ENCODE measurements at regions not wholly inside any gene's neighbourhood (a gene's known extent, or its start where the extent isn't known, plus 50 kb on each side); places are given as distances from the start of the nearest gene placed in this dataset.

DNA sequence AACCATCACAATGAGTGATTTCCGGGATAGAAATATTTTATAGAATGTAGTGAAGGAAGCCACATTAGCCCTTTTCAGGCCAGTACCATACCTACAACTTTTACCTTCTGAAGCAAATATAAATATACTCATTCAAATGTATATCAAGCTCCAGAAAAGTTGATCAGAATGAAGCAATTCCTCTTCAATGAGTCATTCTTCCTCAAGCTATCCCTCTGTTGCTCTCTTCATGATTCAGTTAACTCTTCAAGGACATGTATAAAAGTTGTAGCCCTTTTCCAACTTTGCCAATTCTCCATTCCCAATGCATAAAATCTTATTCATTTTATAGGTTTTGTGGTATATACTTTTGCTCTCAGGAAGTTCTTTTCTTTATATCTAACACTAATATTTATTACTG, 242.1 kb upstream of the RGPD4 start:
- DNase-seq, result no peak

DNA sequence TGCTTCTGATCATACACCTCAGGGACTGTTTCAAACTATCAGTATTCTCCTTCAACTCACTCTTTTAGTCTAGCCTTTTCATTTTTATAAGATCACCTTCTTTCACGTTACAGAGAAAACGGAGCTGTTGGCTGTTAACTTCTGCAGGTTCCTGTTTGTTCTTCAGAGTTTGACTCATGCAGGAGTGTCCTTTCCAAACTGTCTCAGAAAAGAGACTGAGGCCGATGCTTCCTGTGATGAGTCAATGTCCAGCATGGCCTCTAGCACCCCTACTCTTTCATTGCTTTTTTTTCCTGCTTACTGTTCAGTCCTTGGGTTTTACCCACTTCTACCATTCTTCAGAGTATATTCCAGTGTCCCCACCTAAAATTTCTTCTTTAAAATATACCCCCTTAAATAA, 240.8 kb upstream of the RGPD4 start:
- no peak for DNase-seq

DNA sequence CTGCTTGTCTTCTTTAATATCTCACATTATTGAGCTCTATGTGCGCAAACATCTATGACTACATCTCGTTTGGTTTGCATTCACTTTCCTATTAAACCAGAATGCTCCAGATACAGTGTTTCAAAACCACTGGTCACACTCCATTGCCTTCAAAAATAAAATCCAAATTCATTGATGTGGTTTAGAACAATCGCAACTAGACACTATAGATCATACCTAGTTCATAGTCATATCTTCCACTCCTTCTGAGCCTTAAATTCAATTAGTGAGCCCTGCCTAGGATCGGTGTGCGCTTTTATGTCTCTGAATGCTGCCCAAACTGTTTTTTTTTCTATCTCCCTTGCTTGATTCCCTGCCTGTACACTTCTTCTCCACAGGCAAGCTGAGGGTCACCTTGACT, 238.5 kb upstream of the RGPD4 start:
- DNase-seq, result no peak

DNA sequence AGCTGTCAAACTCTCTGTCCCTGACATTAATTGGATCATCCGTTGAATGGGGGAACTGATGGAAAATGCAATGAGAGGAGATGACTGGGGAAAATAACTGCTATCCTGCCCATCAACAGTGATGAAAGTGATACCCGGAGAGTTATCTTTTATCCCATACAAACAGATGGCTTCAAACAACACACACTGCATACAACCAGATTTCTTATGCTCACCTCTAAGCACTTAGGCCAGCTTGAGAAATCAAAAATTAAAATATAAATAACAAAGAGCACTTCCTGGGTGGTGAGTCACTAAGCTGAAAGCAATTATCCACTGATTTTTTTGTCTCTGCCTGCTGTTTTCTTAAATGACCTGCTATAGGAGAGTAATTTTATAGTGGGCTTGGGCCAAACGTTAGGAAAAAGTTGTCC, 237.6 kb upstream of the RGPD4 start:
- DNase-seq, result peak; percentile 6

DNA sequence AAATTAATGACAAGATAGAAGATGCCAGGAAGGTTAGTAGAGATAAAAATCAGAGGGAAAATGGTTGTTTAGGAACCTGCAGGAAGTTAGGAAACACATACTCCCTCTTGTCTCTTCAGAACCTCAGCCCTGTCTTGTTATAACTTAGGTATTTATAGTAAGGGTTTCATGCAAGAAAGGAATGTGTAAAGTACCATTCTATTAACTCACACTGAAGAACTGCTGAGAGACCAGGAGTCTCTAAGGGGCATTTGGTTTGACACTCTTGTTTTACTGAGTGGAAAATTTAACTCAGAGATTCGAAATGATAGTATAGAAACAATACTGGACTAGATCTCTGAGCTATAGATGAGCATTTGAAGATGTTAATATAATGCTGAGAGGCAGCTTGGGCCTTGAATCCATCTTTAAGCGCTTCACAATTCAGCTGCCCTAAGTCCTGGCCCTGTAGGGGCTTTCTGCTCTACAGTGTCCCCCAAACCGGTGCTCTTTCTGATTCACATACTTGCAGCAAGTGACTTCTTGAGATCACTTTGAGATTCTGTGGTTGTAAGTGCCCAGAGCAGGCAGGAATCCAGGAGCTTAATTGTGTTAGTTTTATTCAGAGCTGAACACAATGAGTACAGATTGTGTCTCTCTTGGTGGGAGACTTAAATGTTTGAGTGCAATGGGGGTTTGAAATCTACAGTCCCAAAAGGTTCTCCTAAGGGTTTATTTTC, 235.0 kb upstream of the RGPD4 start:
- DNase-seq, result no peak

DNA sequence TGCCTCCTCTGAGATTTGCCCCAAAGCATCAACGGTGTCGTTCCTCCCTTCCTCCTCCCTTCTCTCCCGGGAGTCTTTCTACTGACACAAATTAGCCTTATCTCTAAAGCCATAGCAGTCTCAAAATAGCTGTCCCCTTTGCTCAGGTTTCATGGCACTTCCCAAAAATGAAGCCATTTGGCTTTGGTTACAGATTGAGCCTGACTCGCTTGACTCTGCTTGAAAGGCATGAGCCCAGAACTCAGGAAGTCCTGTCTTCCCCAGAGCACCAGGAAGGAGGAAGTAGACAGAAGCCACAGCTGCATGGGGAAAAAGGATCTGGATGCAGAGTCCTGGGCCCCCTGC, 234.4 kb upstream of the RGPD4 start:
- no peak for DNase-seq

DNA sequence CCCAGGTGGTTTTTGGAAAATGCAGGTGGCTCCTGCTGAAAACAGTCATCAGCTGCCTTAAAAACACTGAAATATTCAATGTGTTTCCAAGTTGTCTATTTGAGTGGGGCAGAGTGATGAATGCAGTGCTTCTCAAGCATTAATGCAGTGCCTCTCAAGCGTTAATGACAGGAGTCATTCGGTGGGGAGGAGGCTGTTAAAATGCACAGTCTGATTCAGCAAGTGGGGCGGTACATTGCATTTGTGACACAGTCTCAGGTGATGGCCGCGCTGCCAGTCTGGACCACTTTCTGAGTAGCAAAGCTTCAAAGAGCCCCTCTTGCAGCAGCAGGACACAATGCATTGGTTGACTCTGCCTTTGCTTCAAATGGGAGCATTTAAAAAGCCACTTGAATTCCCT, 231.4 kb upstream of the RGPD4 start:
- DNase-seq, result no peak

DNA sequence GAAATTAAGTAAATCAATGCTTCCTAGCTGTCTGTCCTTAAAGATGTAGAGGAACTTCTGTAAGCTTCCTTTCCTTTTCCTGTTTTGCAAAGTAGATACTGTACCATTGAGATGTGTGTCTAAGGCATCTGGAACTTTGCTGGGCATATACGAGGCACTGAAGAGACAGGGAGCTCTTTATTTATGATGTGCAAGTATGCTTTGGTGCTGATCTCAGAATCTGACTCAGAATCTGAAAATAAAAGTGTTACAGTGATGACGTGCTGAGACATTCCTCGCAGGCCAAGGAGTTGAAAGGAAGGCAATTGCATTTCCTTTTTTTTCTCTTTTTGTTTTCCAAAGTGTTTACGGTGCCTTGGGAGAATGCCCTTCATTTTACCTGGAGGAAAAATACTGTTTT, 230.9 kb upstream of the RGPD4 start:
- no peak for DNase-seq

DNA sequence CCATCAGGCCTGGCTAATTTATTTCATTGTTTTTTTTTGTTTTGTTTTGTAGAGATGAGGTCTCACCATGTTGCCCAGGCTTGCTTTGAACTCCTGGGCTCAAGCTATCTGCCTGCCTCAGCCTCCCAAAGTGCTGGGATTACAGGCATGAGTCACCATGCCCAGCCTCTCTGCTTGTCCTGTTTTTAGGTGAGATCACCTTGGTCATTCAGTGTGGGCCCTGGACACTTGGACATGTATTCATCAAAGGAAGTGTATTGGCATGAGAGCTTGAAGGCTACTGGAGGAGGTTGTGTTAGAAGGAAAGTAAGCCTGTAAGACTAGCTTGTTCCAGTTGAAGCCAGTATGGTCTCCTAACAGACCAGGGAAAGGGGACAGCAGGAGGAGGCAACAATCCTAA, 229.2 kb upstream of the RGPD4 start:
- DNase-seq, result no peak

DNA sequence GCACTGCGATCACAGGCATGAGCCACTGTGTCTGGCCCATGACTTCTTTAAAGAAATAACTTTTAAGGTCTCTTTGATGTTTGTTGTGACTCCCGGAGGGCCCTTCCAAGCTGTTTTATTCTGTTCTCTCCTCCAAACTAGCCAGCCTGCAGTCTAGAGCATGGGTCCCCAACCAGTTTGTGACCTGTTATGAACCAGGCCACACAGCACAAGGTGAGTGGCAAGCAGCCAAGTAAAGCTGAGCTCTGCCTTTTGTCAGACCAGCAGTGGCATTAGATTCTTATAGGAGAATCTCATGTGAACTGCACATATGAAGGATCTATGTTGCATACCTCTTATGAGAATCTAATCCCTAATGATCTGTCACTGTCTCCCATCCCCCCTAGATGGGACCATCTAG, 223.9 kb upstream of the RGPD4 start:
- DNase-seq, result no peak

DNA sequence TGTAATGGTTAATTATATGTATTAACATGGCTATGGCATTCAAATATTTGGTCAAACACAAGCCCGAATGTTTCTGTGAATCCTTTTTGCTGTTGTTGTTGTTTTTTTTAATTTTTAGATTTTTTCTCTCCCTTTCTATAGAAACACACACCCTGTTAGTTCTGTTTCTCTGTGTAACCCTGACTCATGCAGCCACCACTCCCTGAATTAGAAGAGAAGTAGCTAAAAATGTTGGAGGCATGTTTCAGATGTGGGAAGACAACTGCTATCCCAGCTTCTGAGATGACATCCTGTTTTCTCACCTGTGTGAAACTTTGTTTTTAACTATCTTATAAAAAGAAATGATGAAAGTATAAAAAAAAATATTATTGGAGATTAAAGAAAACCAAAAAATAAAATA, 219.6 kb upstream of the RGPD4 start:
- no peak for DNase-seq

DNA sequence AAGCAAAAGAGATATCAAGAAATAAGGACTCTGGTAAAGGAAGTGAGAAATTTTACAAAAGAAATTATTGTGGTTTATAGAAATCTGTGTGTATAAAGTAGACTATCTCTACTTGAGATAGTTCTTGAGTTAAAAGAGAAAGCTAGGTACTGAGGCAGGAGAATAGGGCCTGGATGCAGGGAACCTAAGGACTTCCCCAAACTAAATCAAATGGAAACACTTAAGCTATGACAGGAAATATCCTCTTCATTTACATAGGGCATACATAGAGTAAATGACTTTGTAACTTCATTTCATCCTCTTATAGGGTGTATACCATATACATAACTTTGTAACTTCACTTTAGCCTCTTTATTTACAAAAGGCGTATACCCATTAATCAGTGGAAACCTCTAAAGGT, 219.2 kb upstream of the RGPD4 start:
- no peak for DNase-seq

DNA sequence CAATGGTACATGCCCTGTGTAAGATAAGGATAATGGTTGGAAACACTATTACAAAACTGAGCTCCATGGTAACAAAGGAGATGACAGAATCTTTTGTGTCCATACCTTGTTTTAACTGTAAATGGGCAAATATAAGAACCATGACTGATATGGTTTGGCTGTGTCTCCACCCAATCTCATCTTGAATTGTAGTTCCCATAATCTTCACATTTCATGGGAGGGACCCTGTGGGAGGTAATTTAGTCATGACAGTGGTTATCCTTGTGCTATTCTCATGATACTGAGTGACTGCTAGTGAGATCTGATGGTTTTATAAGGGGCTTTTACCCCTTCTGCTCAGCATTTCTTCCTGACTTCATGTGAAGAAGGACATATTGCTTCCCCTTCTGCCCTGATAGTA, 211.7 kb upstream of the RGPD4 start:
- no peak for DNase-seq

DNA sequence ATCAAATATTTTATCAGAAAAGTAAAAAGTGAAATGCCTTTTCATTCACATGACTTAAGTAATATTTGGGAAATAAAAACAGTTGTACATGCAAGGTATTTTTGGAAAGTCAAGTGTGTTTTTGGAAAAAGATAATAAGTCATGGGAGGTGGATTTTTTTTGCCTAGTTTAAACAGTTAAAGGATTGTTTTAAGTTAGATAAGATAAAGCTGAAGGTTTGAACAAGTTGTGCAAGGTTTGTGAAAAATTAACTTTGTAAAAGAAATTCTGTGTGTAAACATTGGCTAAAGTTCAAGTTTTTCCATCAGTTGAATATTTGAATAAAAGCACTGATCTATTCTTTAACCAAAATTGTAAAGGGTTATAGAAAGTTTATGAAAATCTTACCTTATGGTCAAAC, 207.9 kb upstream of the RGPD4 start:
- no peak for DNase-seq

DNA sequence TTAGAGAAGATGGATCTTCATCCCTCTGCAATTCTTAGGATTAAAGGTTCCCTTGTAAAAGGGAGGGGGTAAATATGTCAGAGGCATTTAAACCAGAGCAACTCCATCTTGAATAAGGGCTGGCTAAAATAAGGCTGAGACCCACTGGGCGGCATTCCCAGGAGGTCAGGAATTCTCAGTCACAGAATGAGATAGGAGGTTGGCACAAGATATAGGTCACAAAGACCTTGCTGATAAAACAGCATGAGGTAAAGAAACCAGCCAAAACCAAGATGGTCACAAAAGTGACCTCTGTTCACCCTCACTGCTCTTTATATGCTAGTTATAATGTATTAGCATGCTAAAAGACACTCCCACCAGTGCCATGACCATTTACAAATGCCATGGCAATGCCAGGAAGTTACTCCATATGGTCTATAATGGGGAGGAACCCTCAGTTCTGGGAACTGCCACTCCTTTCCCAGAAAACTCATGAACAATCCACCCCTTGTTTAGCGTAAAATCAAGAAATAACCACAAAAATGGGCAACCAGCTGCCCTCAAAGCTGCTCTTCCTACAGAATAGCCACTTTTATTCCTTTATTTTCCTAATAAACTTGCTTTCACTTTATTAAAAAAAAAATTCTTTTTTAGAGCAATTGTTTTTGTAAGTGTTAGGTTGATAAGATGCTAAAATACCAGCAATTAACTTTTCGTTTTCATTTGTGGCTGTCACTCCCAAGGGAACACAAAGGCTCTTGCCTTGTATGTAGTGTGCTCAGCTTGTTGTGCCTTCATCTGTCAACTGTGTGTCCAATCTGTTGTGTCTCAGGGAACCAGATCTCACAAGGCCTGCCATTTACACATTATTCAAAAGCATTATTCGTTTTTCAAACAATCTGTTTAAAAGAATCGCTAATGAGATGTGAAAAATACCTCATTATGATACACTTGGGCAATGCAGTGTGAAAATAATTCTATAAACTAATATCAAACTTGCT, 205.2 kb upstream of the RGPD4 start:
- no peak for DNase-seq

DNA sequence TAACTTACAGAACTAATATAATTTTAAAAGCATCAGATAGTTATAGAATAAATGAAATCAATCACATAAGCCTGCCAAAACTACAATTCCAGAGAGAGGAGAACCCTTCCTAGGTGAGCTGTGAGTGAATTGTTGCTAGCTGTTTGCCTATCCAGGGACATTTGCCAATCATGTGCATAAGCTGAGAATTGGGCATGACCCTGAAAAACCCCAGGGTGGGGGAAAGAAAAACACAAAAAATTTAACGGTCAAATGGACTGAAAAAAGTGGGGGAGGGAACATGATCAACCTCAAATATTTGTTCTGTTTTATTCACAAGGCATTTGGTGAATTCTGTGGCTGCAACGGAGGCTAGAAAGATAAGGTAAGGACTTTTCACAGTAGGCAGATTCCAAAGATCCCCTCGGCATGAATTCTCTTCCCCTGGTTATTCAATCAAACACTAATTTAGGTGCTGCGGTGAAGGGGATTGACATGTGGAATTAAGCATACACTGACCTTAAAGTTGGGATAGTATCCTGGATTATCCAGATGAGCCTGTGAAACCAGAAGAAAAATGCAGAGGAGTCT, 203.9 kb upstream of the RGPD4 start:
- no peak for DNase-seq

DNA sequence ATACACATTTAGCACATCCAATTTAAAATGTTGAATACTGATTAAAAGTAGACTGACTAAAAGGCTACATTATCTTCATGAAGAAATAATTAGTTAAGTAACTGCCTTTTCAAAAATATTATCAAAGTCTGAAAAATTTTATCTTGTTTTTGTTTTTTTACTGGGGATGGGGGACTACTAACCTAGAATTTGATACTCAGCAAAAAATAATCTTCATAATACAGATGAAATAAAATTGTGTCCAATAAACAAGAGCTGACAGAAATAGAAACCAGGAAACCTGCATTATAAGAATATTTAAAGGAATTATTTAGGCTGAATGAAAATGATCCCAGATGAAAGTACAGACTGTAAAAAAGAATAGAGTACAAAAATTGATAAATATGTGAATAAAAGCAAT, 200.7 kb upstream of the RGPD4 start:
- DNase-seq, result no peak

DNA sequence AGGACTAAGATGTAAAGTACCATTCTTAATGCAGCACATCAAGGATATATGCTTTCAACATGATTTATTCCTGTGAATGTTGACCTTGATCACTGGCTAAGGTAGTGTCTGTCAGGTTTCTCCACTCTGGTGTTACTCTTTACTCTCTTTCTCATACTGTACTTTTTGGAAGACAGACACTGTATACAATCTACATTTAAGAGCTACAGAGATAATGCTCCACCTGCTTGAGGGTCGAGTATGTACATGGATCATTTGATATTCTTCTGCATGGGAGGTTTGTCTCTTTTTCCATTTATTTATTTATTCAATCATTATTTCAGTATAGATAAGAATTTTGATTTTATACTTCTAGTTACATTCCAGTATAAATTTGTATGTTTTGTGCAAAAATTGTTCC, 199.5 kb upstream of the RGPD4 start:
- DNase-seq, result no peak

DNA sequence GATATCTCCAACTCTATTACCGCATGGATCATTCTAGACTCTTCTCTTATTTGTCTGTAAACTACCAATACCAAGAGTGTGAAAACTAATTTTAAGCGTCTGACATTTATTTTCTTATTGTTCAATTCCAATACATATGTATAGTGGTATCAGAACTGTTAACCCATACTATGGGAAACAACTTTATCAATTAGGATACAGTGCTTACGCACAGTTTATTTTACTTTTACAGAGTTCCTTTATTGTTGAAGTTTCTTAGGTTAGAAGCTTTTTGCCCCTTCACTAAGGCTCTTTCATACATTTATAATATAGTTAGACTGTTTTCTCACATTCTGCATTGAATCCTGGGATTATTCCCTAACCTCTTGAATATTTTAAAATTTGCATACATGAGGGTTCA, 198.8 kb upstream of the RGPD4 start:
- DNase-seq, result no peak

DNA sequence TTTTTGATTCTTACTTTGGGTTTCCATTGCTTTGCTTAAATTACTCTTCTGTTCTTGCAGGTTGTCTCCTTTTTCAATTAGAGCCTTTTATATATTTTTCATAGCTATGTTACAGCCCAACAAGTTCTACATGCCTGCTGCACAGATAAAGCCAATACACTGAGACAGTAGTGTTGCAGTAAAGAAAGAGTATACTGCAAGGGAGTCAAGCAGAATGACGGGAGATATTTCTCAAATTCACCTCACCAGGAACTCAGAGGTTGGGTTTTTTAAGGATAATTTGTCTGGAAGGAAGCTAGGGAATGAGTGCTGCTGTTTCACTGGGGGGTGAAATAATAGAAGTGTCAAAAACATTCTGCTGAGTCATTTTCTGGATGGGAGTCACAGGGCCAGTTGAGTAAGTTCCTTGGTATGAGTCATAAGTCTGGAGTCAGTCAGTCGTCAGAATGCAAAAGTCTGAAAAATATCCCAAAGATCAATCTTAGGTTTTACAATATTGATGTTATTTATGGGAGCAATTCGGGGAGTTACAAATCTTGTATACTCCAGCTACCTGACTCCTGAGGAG, 193.0 kb upstream of the RGPD4 start:
- DNase-seq, result no peak

DNA sequence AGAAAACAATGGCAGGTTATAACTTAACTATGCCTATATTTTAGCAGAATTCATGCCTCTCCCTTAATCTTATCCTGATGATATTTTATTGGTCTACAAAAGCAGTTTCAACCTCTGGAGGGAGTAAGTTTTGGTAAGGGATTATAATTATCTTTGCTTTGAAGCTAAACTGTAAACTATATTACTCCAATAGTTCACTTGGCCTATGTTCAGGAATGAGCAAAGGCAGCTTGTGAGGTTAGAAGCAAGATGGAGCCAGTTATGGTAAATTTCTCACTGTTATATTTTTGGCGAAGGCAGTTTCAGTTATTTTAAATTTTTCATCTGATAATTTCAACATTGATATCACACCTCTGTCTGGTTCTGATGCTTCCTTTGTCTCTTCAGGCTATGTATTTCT, 192.5 kb upstream of the RGPD4 start:
- DNase-seq, result no peak

DNA sequence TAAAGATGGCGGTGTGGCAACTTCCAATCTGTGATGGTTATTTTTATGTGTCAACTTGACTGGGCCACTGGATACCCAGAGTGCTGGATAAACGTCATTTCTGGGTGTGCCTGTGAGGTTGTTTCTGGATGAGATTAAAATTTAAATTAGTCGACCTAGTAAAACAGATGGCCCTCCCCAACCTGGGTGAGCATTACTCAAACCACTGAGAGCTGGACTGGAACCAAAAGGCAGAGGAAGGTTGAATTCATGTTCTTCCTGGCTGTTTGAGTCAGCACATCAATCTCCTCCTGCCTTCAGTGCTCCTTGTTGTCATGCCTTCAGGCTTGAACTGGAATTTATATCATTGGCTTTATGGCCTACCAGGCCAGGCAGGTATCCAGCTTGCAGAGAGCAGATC, 190.8 kb upstream of the RGPD4 start:
- no peak for DNase-seq

DNA sequence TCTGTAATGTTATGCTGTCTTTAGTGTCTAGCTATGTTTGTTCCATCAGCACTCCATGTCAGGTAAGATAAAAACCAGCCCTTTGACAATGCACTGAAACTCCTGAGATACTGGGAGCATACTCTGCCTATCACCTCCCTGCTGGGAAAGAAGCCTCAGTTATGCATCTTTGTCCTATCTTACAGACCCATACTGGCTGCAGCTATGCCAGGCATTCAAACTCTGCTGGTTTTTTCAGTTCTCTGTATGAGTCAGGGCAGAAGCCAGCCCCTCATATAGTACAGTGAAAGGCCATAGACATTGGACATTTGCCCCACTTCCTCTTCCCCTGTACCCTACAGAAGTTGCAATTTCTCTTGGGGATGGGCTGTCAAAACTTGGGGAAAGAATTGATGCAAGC, 181.1 kb upstream of the RGPD4 start:
- no peak for DNase-seq
